ENCODE measurements at regions not wholly inside any gene's neighbourhood (a gene's known extent, or its start where the extent isn't known, plus 50 kb on each side); places are given as distances from the start of the nearest gene placed in this dataset.

GRCh38 chr9:71608021-71608420 lies 160.3 kb downstream of the CEMIP2 start:
- TF ChIP-seq TAF1 (IDR thresholded peaks at IDR 0.05; ENCODE audit: low read depth, low read length) (no peak), CTCF (IDR thresholded peaks at IDR 0.05; ENCODE audit: control extremely low read depth in 1 of 3, insufficient read depth in 1 of 3, low read depth in 1 of 3, low read length in 3 of 3) (no peak), POLR2A (IDR thresholded peaks at IDR 0.05; ENCODE audit: control extremely low read depth in 1 of 2, low read depth in 2 of 2, low read length in 2 of 2) (no peak), ZNF274 (IDR thresholded peaks at IDR 0.05; ENCODE audit: borderline replicate concordance, extremely low read depth, low read length) (no peak), KDM5A (IDR thresholded peaks at IDR 0.05; ENCODE audit: low read length) (no peak), SP1 (IDR thresholded peaks at IDR 0.05; ENCODE audit: low read depth, low read length) (no peak), RAD21 (IDR thresholded peaks at IDR 0.05 in 1 of 2, conservative IDR thresholded peaks at IDR 0.05 in 1 of 2; ENCODE audit: low read depth in 2 of 2, low read length in 2 of 2) (no peak), POU5F1 (IDR thresholded peaks at IDR 0.05; ENCODE audit: low read depth, low read length) (no peak), SRF (IDR thresholded peaks at IDR 0.05; ENCODE audit: low read depth, low read length) (no peak), EZH2 (IDR thresholded peaks at IDR 0.05; ENCODE audit: low read depth, low read length, severe bottlenecking) (no peak), BCL11A (IDR thresholded peaks at IDR 0.05; ENCODE audit: low read depth in 2 of 2, low read length in 2 of 2) (no peak), ATF3 (IDR thresholded peaks at IDR 0.05; ENCODE audit: insufficient read depth, low read depth, low read length) (no peak), POLR2AphosphoS5 (IDR thresholded peaks at IDR 0.05; ENCODE audit: low read depth, low read length) (no peak), EGR1 (IDR thresholded peaks at IDR 0.05; ENCODE audit: borderline replicate concordance, low read depth, low read length) (no peak)
